K562 (cell line): ENCODE measurements at regions not wholly inside any gene's neighbourhood (a gene's known extent, or its start where the extent isn't known, plus 50 kb on each side); places are given as distances from the start of the nearest gene placed in this dataset.

Experiments used
- ATAC-seq: fragments of 200-7000 bp; cut with Tn5 transposase; 3 replicates; pipeline ENCODE4 v1.9.1; 2020; ENCODE audit warnings: moderate library complexity
- BruUV-seq: library from RNA; stranded (reverse); fragments of 400-500 nt; replicated peaks from 2 replicates; lab custom pipeline; 2021; lab: Mats Ljungman, UMichigan
- CTCF ChIA-PET: fragments of 300-600 bp; formaldehyde crosslinking; extraction: SDS; loops from one replicate; lab custom pipeline; 2021; ENCODE audit warnings: low intra/inter-chr PET ratio; lab: Yijun Ruan, JAX
- POLR2A ChIA-PET: fragments of 300-600, 350-650 bp; sonication (Branson Sonifier 250); formaldehyde crosslinking; extraction: SDS; loops from one replicate; lab custom pipeline; 2021; ENCODE audit warnings: antibody characterized with exemption, inconsistent platforms; lab: Yijun Ruan, JAX
- DNase-seq, 4 experiments: peaks; one replicate each; pipeline versions ENCODE4 v3.0.0 to v3.0.0-alpha.2; 2011 to 2018; ENCODE audit warnings: low spot score in 3 of 4, mixed read lengths in 3 of 4; ENCODE audit errors: extremely low read depth in 1 of 4
- FAIRE-seq: peaks from 2 replicates; lab custom pipeline; 2011; peaks lifted over from hg19 to GRCh38; lab: Jason Lieb, UNC
- H2AFZ ChIP-seq: 2 replicates; pipeline ENCODE4 v1.6.0; 2011; ENCODE audit warnings: low read depth, low read length, control low read depth, inconsistent platforms
- H3K27ac ChIP-seq: fragments of 200-600 bp; 3 replicates; pipeline ENCODE4 v1.8.0; 2011; ENCODE audit warnings: low read depth, mild to moderate bottlenecking, control low read depth, inconsistent platforms, low read length, moderate library complexity, mixed read lengths; ENCODE audit errors: extremely low read depth
- H3K27me3 ChIP-seq, 2 experiments: fragments of 300-600 bp in 1 of 2; 2 replicates in 1 of 2; 3 replicates in 1 of 2; pipeline versions ENCODE4 v1.6.0 to v1.8.0; 2011; ENCODE audit warnings: inconsistent platforms in 2 of 2, low read length in 2 of 2, mild to moderate bottlenecking in 1 of 2, mixed read lengths in 1 of 2, moderate library complexity in 1 of 2; ENCODE audit not compliant: control insufficient read depth in 2 of 2, insufficient read depth in 2 of 2
- H3K36me3 ChIP-seq: fragments of 300-600 bp; 3 replicates; pipeline ENCODE4 v1.8.0; 2011; ENCODE audit warnings: mild to moderate bottlenecking, low read length, inconsistent platforms; ENCODE audit not compliant: control insufficient read depth, insufficient read depth
- H3K4me1 ChIP-seq, 2 experiments: fragments of 200-600 bp in 1 of 2; replicated peaks in 1 of 2; 2 replicates in 1 of 2; 3 replicates in 1 of 2; pipeline versions ENCODE4 v1.5.1 to v1.8.0; 2011; ENCODE audit warnings: inconsistent platforms in 2 of 2, low read length in 2 of 2, mild to moderate bottlenecking in 1 of 2, mixed read lengths in 1 of 2, moderate library complexity in 1 of 2; ENCODE audit not compliant: control insufficient read depth in 2 of 2, insufficient read depth in 2 of 2
- H3K4me2 ChIP-seq: 2 replicates; pipeline ENCODE4 v1.6.1; 2011; ENCODE audit warnings: low read length, control low read depth, inconsistent platforms, mixed read lengths; ENCODE audit not compliant: insufficient read depth
- H3K4me3 ChIP-seq: fragments of 200-600 bp; sonication (generic), shearing (Covaris generic); 2 replicates; pipeline ENCODE4 v1.5.1; 2016; ENCODE audit warnings: control low read depth, inconsistent platforms
- H3K79me2 ChIP-seq: fragments of 200-600 bp; 3 replicates; pipeline ENCODE4 v1.8.0; 2011; ENCODE audit warnings: low read length, inconsistent platforms; ENCODE audit not compliant: control insufficient read depth, insufficient read depth
- H3K9ac ChIP-seq, 2 experiments: 2 replicates each; pipeline versions ENCODE4 v1.6.0 to v1.6.1; 2011; ENCODE audit warnings: low read depth in 2 of 2, low read length in 2 of 2, control low read depth in 1 of 2, inconsistent platforms in 1 of 2, mild to moderate bottlenecking in 1 of 2, mixed read lengths in 1 of 2; ENCODE audit not compliant: insufficient read depth in 1 of 2
- H3K9me1 ChIP-seq: one replicate; pipeline ENCODE4 v1.6.0; 2011; ENCODE audit warnings: inconsistent platforms, mild to moderate bottlenecking, low read length, moderate library complexity; ENCODE audit not compliant: control insufficient read depth, insufficient read depth
- H3K9me3 ChIP-seq: replicated peaks from 2 replicates; pipeline ENCODE4 v1.5.1; 2011; ENCODE audit warnings: low read depth, low read length, inconsistent platforms; ENCODE audit not compliant: control insufficient read depth, insufficient read depth
- H4K20me1 ChIP-seq: replicated peaks from 2 replicates; pipeline ENCODE4 v1.6.1; 2011; ENCODE audit warnings: low read length, inconsistent platforms, mixed read lengths; ENCODE audit not compliant: control insufficient read depth, insufficient read depth
- BRF2 ChIP-seq: IDR thresholded peaks from 3 replicates; pipeline ENCODE4 v1.6.1; 2011; ENCODE audit warnings: borderline replicate concordance, mild to moderate bottlenecking; ENCODE audit not compliant: insufficient read length, insufficient read depth
- HNRNPL ChIP-seq: fragments of 200-400 bp; formaldehyde crosslinking; IDR thresholded peaks from 2 replicates; pipeline ENCODE4 v1.6.1; 2017; ENCODE audit warnings: low read depth, mild to moderate bottlenecking, low read length
- NR4A1 ChIP-seq, 2 experiments: fragments of 250-450 bp in 1 of 2; fragments of 450-650 bp in 1 of 2; sonication (Bioruptor Pico) in 1 of 2; IDR thresholded peaks; 2 replicates each; pipeline versions ENCODE4 v1.4.0 to v1.6.1; 2016 to 2020; ENCODE audit warnings: mild to moderate bottlenecking in 2 of 2, missing compliant biosample characterization in 1 of 2, missing genetic modification characterization in 1 of 2, moderate library complexity in 1 of 2
- POLR3A ChIP-seq: IDR thresholded peaks from 2 replicates; pipeline ENCODE4 v1.6.1; 2011; ENCODE audit warnings: borderline replicate concordance, mild to moderate bottlenecking, moderate library complexity; ENCODE audit not compliant: insufficient read length, insufficient read depth; ENCODE audit errors: extremely low read depth
- RBM17 ChIP-seq: fragments of 200-400 bp; formaldehyde crosslinking; IDR thresholded peaks from 2 replicates; pipeline ENCODE4 v1.6.1; 2017; ENCODE audit warnings: low read depth, mild to moderate bottlenecking, low read length, borderline replicate concordance
- RFX5 ChIP-seq: IDR thresholded peaks from 2 replicates; pipeline ENCODE4 v1.6.1; 2011; ENCODE audit warnings: low read depth, mild to moderate bottlenecking, improper control_type of control experiment, low read length
- ZBTB2 ChIP-seq: fragments of 450-650 bp; IDR thresholded peaks from 2 replicates; pipeline ENCODE4 v1.6.1; 2016; ENCODE audit warnings: antibody characterized with exemption
- ZNF134 ChIP-seq: fragments of 250-450 bp; sonication (Bioruptor Pico); conservative IDR thresholded peaks from 2 replicates; pipeline ENCODE4 v1.4.0; 2020
- ZNF23 ChIP-seq: fragments of 250-450 bp; sonication (Bioruptor Pico); IDR thresholded peaks from 2 replicates; pipeline ENCODE4 v1.4.0; 2020; ENCODE audit warnings: mild to moderate bottlenecking
- ZNF586 ChIP-seq: fragments of 450-650 bp; formaldehyde crosslinking; conservative IDR thresholded peaks from 2 replicates; pipeline ENCODE4 v1.4.0; 2020; ENCODE audit warnings: mild to moderate bottlenecking, moderate library complexity
- WGBS: fragments of 100-300 bp; shearing (Covaris generic); methylation state at CpG from one replicate; pipeline ENCODE4 v1.1.6; 2016; ENCODE audit warnings: low coverage, mixed read lengths; ENCODE audit not compliant: insufficient coverage; ENCODE audit errors: missing lambda C conversion rate; 5-methylcytosine and 5-hydroxymethylcytosine counted together
- in situ Hi-C: fragments of 300-500 bp; cut with MboI; formaldehyde crosslinking; loops from 4 replicates; pipeline ENCODE4 v1.15.0; 2018; ENCODE audit warnings: inconsistent platforms, mixed read lengths
- intact Hi-C: fragments of 100-400 bp; cut with micrococcal nuclease; formaldehyde crosslinking; loops from 2 replicates; pipeline ENCODE4 v1.14.2; 2022

GRCh38 chr15:29530966-29531365, 261.3 kb upstream of the NSMCE3 start (continued):
- no peak for TF ChIP-seq ZNF586 (CRISPR knock-in tag)

- FAIRE-seq (no peak), DNase-seq (no peak), ATAC-seq (no peak)
- H3K9me3 ChIP-seq, result no peaks in the 10 kb centered on the region
- peaks cover 0 to 8% of the 10 kb centered on the region in 2 experiments; a peak in 2 of 5 replicates for H3K27me3 ChIP-seq
- H3K9ac ChIP-seq, result no peak overlapping the region
- H2AFZ ChIP-seq, result no peak overlapping the region
- H3K9me1 ChIP-seq, result no peaks in the 10 kb centered on the region
- intact Hi-C loops (no loop called here), in situ Hi-C loops (no loop called here)
- no peak overlapping the region for H3K4me3 ChIP-seq
- BruUV-seq, result no TSS peak
- no peaks in the 10 kb centered on the region for H3K4me1 ChIP-seq
- WGBS, result 11% methylated on average over 3 of the region's 3 CpGs
- H3K27ac ChIP-seq, result no peak overlapping the region
- no peaks in the 10 kb centered on the region for H3K36me3 ChIP-seq
- no peaks in the 10 kb centered on the region for H4K20me1 ChIP-seq
- H3K79me2 ChIP-seq, result no peaks in the 10 kb centered on the region
- TF ChIP-seq ZNF23 (CRISPR knock-in tag), result no peak
- TF ChIP-seq BRF2, result no peak
- TF ChIP-seq ZNF134 (CRISPR knock-in tag), result no peak
- TF ChIP-seq NR4A1 (CRISPR knock-in tag; IDR thresholded peaks at IDR 0.05), result no peak
- TF ChIP-seq NR4A1 (tag; IDR thresholded peaks at IDR 0.05), result no peak
- TF ChIP-seq RFX5, result no peak
- no peak for TF ChIP-seq ZBTB2
- TF ChIP-seq HNRNPL, result no peak
- TF ChIP-seq RBM17, result no peak
- TF ChIP-seq POLR3A, result no peak
- POLR2A ChIA-PET, result no interaction called here
- H3K4me2 ChIP-seq, result no peak overlapping the region
- CTCF ChIA-PET, result no interaction called here
These were observed 259.4 kb upstream of the NSMCE3 start for GRCh38 chr15:29529043-29529442.
